WI38 (cell line): ENCODE measurements at regions not wholly inside any gene's neighbourhood (a gene's known extent, or its start where the extent isn't known, plus 50 kb on each side); places are given as distances from the start of the nearest gene placed in this dataset.
"Not testable (repeated sequence)": the region's sequence is repeated elsewhere in the genome, so short reads cannot be mapped to it uniquely, and the experiment has no call there.

Experiments
- H3K4me3 ChIP-seq: 2 replicates; pipeline ENCODE4 v1.5.1; 2011; ENCODE audit warnings: low read depth, mild to moderate bottlenecking, control low read depth, low read length
- CTCF ChIP-seq: IDR thresholded peaks from 2 replicates; pipeline ENCODE4 v1.5.1; 2012; ENCODE audit warnings: low read depth, mild to moderate bottlenecking, control low read depth, low read length

- H3K4me3 ChIP-seq = no peak overlapping the region
- TF ChIP-seq CTCF = no peak
Observed at GRCh38 chr12:131468206-131468605, 242.7 kb upstream of the SFSWAP start.

GRCh38 chr12:131469945-131470344 is 240.9 kb upstream of the SFSWAP start:
- H3K4me3 ChIP-seq = not testable (repeated sequence)

GRCh38 chr12:131471271-131471905 is 239.5 kb upstream of the SFSWAP start:
- TF ChIP-seq CTCF = no peak

GRCh38 chr12:131471946-131472732 is 238.8 kb upstream of the SFSWAP start:
- TF ChIP-seq CTCF = no peak
- H3K4me3 ChIP-seq = no peak overlapping the region

More at GRCh38 chr12:131471271-131471905, 239.5 kb upstream of the SFSWAP start:
- H3K4me3 ChIP-seq = no peak overlapping the region

- no peak overlapping the region for H3K4me3 ChIP-seq
- no peak for TF ChIP-seq CTCF
Observed at GRCh38 chr12:131473261-131473660, 237.6 kb upstream of the SFSWAP start.

GRCh38 chr12:131473741-131474709 is 236.9 kb upstream of the SFSWAP start:
- TF ChIP-seq CTCF = no peak
- H3K4me3 ChIP-seq = no peak overlapping the region

- not testable (repeated sequence) for H3K4me3 ChIP-seq
Observed at GRCh38 chr12:131475012-131475411, 235.9 kb upstream of the SFSWAP start.

- H3K4me3 ChIP-seq = no peak overlapping the region
- no peak for TF ChIP-seq CTCF
Observed at GRCh38 chr12:131477613-131478012, 233.3 kb upstream of the SFSWAP start.
